HEK293 (cell line): ENCODE measurements at regions not wholly inside any gene's neighbourhood (a gene's known extent, or its start where the extent isn't known, plus 50 kb on each side); places are given as distances from the start of the nearest gene placed in this dataset.

Experiments used
- REPIN1 ChIP-seq: fragments of 450-650 bp; formaldehyde crosslinking; IDR thresholded peaks from 2 replicates; pipeline ENCODE4 v1.5.1; 2017; ENCODE audit warnings: missing biosample characterization, missing genetic modification characterization, low read depth
- SCRT2 ChIP-seq: fragments of 450-650 bp; formaldehyde crosslinking; IDR thresholded peaks from 2 replicates; pipeline ENCODE4 v1.5.1; 2016; ENCODE audit warnings: missing biosample characterization, missing genetic modification characterization
- SP7 ChIP-seq: fragments of 450-650 bp; formaldehyde crosslinking; IDR thresholded peaks from 2 replicates; pipeline ENCODE4 v1.5.1; 2016; ENCODE audit warnings: missing biosample characterization, missing genetic modification characterization
- YY2 ChIP-seq: fragments of 450-650 bp; formaldehyde crosslinking; IDR thresholded peaks from 2 replicates; pipeline ENCODE4 v1.5.1; 2016; ENCODE audit warnings: missing biosample characterization, missing genetic modification characterization
- ZNF184 ChIP-seq: fragments of 450-650 bp; IDR thresholded peaks from 2 replicates; pipeline ENCODE4 v1.5.1; 2018; ENCODE audit warnings: missing biosample characterization, mild to moderate bottlenecking, missing genetic modification characterization
- ZNF239 ChIP-seq: fragments of 450-650 bp; formaldehyde crosslinking; IDR thresholded peaks from 2 replicates; pipeline ENCODE4 v1.5.1; 2016; ENCODE audit warnings: missing biosample characterization, missing genetic modification characterization
- ZNF274 ChIP-seq, 2 experiments: fragments of 200-500 bp in 1 of 2; fragments of 450-650 bp in 1 of 2; sonication (Bioruptor generic) in 1 of 2; formaldehyde crosslinking in 1 of 2; IDR thresholded peaks; 2 replicates each; pipeline versions ENCODE4 v1.5.1 to v1.6.1; 2014 to 2016; ENCODE audit warnings: borderline replicate concordance in 1 of 2, inconsistent platforms in 1 of 2, low read length in 1 of 2, missing biosample characterization in 1 of 2, missing genetic modification characterization in 1 of 2
- ZNF350 ChIP-seq: fragments of 450-650 bp; formaldehyde crosslinking; IDR thresholded peaks from 2 replicates; pipeline ENCODE4 v1.5.0; 2017; ENCODE audit warnings: missing biosample characterization, mild to moderate bottlenecking, missing genetic modification characterization
- ZNF555 ChIP-seq: fragments of 450-650 bp; formaldehyde crosslinking; conservative IDR thresholded peaks from 2 replicates; pipeline ENCODE4 v1.5.1; 2017; ENCODE audit warnings: missing biosample characterization, mild to moderate bottlenecking, missing genetic modification characterization, inconsistent platforms
- ZNF626 ChIP-seq: fragments of 450-650 bp; sonication (Bioruptor Pico); formaldehyde crosslinking; IDR thresholded peaks from 2 replicates; pipeline ENCODE4 v1.5.1; 2018; ENCODE audit warnings: missing biosample characterization, missing genetic modification characterization, inconsistent platforms
- TF ChIP-seq, protein P1 (sequence below): fragments of 450-650 bp; formaldehyde crosslinking; IDR thresholded peaks from 2 replicates; pipeline ENCODE4 v1.5.1; 2016; ENCODE audit warnings: missing biosample characterization, missing genetic modification characterization, low read depth
- TF ChIP-seq, protein P2 (sequence below): fragments of 450-650 bp; formaldehyde crosslinking; IDR thresholded peaks from 2 replicates; pipeline ENCODE4 v1.5.1; 2016; ENCODE audit warnings: missing biosample characterization, missing genetic modification characterization
- TF ChIP-seq, protein P3 (sequence below): fragments of 450-650 bp; formaldehyde crosslinking; optimal IDR thresholded peaks from 2 replicates; pipeline ENCODE3; 2016; ENCODE audit warnings: missing biosample characterization, mild to moderate bottlenecking, missing genetic modification characterization

DNA sequence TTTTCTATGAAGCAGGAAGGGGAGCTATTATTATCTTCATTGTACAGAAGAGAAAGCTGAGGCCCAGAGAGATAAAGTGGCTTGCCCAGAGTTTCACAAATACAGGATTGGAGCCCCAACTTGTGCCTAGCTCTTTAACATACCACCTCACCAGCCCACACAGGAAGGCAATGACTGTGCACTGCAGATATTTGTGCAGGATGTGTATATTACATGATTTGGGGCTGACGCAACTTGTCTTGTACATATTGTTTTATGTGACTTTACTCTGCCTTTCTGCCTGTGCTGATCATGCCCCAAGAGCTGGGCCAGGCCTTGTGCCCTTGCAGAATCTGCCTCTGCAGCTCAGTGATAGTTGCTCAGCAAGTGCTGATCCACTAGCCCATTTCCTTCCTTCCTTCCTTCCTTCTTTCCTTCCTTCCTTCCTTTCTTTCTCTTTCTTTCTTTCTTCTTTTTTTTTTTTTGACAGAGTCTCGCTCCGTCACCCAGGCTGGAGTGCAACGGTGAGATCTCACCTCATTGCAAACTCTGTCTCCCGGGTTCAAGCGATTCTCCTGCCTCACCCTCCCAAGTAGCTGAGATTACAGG, 106.6 kb upstream of the TBCA start:
- TF ChIP-seq ZNF555 (no peak), ZNF350 (tag by site-specific recombination) (no peak), ZNF274 (IDR thresholded peaks at IDR 0.05; ENCODE audit: low read length) (no peak), ZNF274 (tag by site-specific recombination; IDR thresholded peaks at IDR 0.05; ENCODE audit: borderline replicate concordance) (no peak), ZNF184 (no peak), ZNF626 (no peak), SCRT2 (tag by site-specific recombination) (no peak), ZNF239 (tag by site-specific recombination) (no peak), YY2 (no peak), REPIN1 (tag by site-specific recombination) (no peak), SP7 (tag by site-specific recombination) (no peak)
- TF ChIP-seq, protein P1, sequence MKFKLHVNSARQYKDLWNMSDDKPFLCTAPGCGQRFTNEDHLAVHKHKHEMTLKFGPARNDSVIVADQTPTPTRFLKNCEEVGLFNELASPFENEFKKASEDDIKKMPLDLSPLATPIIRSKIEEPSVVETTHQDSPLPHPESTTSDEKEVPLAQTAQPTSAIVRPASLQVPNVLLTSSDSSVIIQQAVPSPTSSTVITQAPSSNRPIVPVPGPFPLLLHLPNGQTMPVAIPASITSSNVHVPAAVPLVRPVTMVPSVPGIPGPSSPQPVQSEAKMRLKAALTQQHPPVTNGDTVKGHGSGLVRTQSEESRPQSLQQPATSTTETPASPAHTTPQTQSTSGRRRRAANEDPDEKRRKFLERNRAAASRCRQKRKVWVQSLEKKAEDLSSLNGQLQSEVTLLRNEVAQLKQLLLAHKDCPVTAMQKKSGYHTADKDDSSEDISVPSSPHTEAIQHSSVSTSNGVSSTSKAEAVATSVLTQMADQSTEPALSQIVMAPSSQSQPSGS = no peak
- TF ChIP-seq, protein P2, sequence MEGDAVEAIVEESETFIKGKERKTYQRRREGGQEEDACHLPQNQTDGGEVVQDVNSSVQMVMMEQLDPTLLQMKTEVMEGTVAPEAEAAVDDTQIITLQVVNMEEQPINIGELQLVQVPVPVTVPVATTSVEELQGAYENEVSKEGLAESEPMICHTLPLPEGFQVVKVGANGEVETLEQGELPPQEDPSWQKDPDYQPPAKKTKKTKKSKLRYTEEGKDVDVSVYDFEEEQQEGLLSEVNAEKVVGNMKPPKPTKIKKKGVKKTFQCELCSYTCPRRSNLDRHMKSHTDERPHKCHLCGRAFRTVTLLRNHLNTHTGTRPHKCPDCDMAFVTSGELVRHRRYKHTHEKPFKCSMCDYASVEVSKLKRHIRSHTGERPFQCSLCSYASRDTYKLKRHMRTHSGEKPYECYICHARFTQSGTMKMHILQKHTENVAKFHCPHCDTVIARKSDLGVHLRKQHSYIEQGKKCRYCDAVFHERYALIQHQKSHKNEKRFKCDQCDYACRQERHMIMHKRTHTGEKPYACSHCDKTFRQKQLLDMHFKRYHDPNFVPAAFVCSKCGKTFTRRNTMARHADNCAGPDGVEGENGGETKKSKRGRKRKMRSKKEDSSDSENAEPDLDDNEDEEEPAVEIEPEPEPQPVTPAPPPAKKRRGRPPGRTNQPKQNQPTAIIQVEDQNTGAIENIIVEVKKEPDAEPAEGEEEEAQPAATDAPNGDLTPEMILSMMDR (tag by site-specific recombination) = no peak
- TF ChIP-seq, protein P3, sequence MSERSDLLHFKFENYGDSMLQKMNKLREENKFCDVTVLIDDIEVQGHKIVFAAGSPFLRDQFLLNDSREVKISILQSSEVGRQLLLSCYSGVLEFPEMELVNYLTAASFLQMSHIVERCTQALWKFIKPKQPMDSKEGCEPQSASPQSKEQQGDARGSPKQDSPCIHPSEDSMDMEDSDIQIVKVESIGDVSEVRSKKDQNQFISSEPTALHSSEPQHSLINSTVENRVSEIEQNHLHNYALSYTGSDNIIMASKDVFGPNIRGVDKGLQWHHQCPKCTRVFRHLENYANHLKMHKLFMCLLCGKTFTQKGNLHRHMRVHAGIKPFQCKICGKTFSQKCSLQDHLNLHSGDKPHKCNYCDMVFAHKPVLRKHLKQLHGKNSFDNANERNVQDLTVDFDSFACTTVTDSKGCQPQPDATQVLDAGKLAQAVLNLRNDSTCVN (tag by site-specific recombination) = no peak
